Type B pancreatic cell (in vitro differentiated cells): ENCODE measurements at regions not wholly inside any gene's neighbourhood (a gene's known extent, or its start where the extent isn't known, plus 50 kb on each side); places are given as distances from the start of the nearest gene placed in this dataset.

Source experiments
- DNase-seq: peaks from one replicate; pipeline ENCODE4 v3.0.0; 2021; ENCODE audit warnings: mixed read lengths; ENCODE audit not compliant: unreplicated experiment; ENCODE audit errors: extremely low spot score
- H3K27ac Mint-ChIP-seq: 2 replicates; pipeline ENCODE4 v1.8.0; 2021; ENCODE audit warnings: mild to moderate bottlenecking, mixed read lengths
- H3K27me3 Mint-ChIP-seq: 2 replicates; pipeline ENCODE4 v1.8.0; 2021; ENCODE audit warnings: mixed read lengths
- H3K36me3 Mint-ChIP-seq: 2 replicates; pipeline ENCODE4 v1.8.0; 2021; ENCODE audit warnings: mixed read lengths
- H3K4me1 Mint-ChIP-seq: one replicate; pipeline ENCODE4 v1.8.0; 2021; ENCODE audit warnings: mixed read lengths; ENCODE audit not compliant: unreplicated experiment
- H3K4me3 Mint-ChIP-seq: 2 replicates; pipeline ENCODE4 v1.8.0; 2021; ENCODE audit warnings: mild to moderate bottlenecking, mixed read lengths
- H3K9me3 Mint-ChIP-seq: 2 replicates; pipeline ENCODE4 v1.8.0; 2021; ENCODE audit warnings: mixed read lengths
- CTCF ChIP-seq: fragments of 200-600 bp; sonication (generic); conservative IDR thresholded peaks from 2 replicates; pipeline ENCODE4 v1.5.0; 2021; ENCODE audit warnings: antibody characterized with exemption, mild to moderate bottlenecking

GRCh38 chr22:48840112-48840949, 987.3 kb downstream of the BRD1 start:
- Mint-ChIP-seq H3K9me3 (no peaks in the 10 kb centered on the region), H3K27me3 (peaks cover 12% of the 10 kb centered on the region), H3K4me3 (no peak overlapping the region), H3K36me3 (no peaks in the 10 kb centered on the region), H3K27ac (no peak overlapping the region), H3K4me1 (no peaks in the 10 kb centered on the region)
- TF ChIP-seq CTCF, result no peak
- no peak for DNase-seq

- no peaks in the 10 kb centered on the region for H3K9me3 Mint-ChIP-seq
- H3K4me3 Mint-ChIP-seq, result no peak overlapping the region
- no peaks in the 10 kb centered on the region for H3K4me1 Mint-ChIP-seq
- no peaks in the 10 kb centered on the region for H3K36me3 Mint-ChIP-seq
- TF ChIP-seq CTCF, result no peak
- no peak for DNase-seq
- H3K27me3 Mint-ChIP-seq, result peaks cover 9% of the 10 kb centered on the region
- H3K27ac Mint-ChIP-seq, result no peak overlapping the region
These were observed 988.6 kb downstream of the BRD1 start for GRCh38 chr22:48838846-48839730.

- TF ChIP-seq CTCF, result no peak
- no peaks in the 10 kb centered on the region for H3K4me1 Mint-ChIP-seq
- no peaks in the 10 kb centered on the region for H3K9me3 Mint-ChIP-seq
- H3K4me3 Mint-ChIP-seq, result no peak overlapping the region
- H3K36me3 Mint-ChIP-seq, result no peaks in the 10 kb centered on the region
- H3K27me3 Mint-ChIP-seq, result peaks cover 9% of the 10 kb centered on the region
- no peak for DNase-seq
- H3K27ac Mint-ChIP-seq, result no peak overlapping the region
These were observed 989.3 kb downstream of the BRD1 start for GRCh38 chr22:48838376-48838775.

- no peak for DNase-seq
- H3K27me3 Mint-ChIP-seq, result peaks cover 9% of the 10 kb centered on the region
- no peak for TF ChIP-seq CTCF
- no peaks in the 10 kb centered on the region for H3K4me1 Mint-ChIP-seq
- H3K9me3 Mint-ChIP-seq, result no peaks in the 10 kb centered on the region
- no peak overlapping the region for H3K4me3 Mint-ChIP-seq
- H3K36me3 Mint-ChIP-seq, result no peaks in the 10 kb centered on the region
- no peak overlapping the region for H3K27ac Mint-ChIP-seq
These were observed 990.2 kb downstream of the BRD1 start for GRCh38 chr22:48837341-48837935.

- no peaks in the 10 kb centered on the region for H3K9me3 Mint-ChIP-seq
- no peak for DNase-seq
- no peak overlapping the region for H3K4me3 Mint-ChIP-seq
- H3K4me1 Mint-ChIP-seq, result no peaks in the 10 kb centered on the region
- TF ChIP-seq CTCF, result no peak
- H3K27me3 Mint-ChIP-seq, result peaks cover 9% of the 10 kb centered on the region
- no peak overlapping the region for H3K27ac Mint-ChIP-seq
- H3K36me3 Mint-ChIP-seq, result no peaks in the 10 kb centered on the region
These were observed 990.9 kb downstream of the BRD1 start for GRCh38 chr22:48836673-48837340.
